EH (cell line): ENCODE measurements at regions not wholly inside any gene's neighbourhood (a gene's known extent, or its start where the extent isn't known, plus 50 kb on each side); places are given as distances from the start of the nearest gene placed in this dataset.
"Not testable (repeated sequence)": the region's sequence is repeated elsewhere in the genome, so short reads cannot be mapped to it uniquely, and the experiment has no call there.

Experiments used
- DNase-seq: peaks from one replicate; pipeline ENCODE4 v3.0.0-alpha.2; 2015; ENCODE audit warnings: low read depth

GRCh38 chr14:39666386-39666785, 234.2 kb upstream of the FBXO33 start:
- DNase-seq, result no peak

- DNase-seq, result no peak
These were observed 232.8 kb upstream of the FBXO33 start for GRCh38 chr14:39665075-39665475.

- DNase-seq, result no peak
These were observed 232.4 kb upstream of the FBXO33 start for GRCh38 chr14:39664646-39665045.

GRCh38 chr14:39641224-39641623, 209.0 kb upstream of the FBXO33 start:
- DNase-seq, result no peak

- DNase-seq, result not testable (repeated sequence)
These were observed 206.8 kb upstream of the FBXO33 start for GRCh38 chr14:39639009-39639408.

- no peak for DNase-seq
These were observed 195.9 kb upstream of the FBXO33 start for GRCh38 chr14:39628087-39628486.

GRCh38 chr14:39626589-39627576, 194.7 kb upstream of the FBXO33 start:
- DNase-seq, result no peak

GRCh38 chr14:39621678-39622077, 189.4 kb upstream of the FBXO33 start:
- DNase-seq, result no peak

- no peak for DNase-seq
These were observed 189.0 kb upstream of the FBXO33 start for GRCh38 chr14:39621223-39621622.

- no peak for DNase-seq
These were observed 185.3 kb upstream of the FBXO33 start for GRCh38 chr14:39617537-39617936.

- no peak for DNase-seq
These were observed 183.1 kb upstream of the FBXO33 start for GRCh38 chr14:39615352-39615751.

- no peak for DNase-seq
These were observed 182.2 kb upstream of the FBXO33 start for GRCh38 chr14:39614297-39614923.

- no peak for DNase-seq
These were observed 176.9 kb upstream of the FBXO33 start for GRCh38 chr14:39609119-39609518.

- no peak for DNase-seq
These were observed 175.7 kb upstream of the FBXO33 start for GRCh38 chr14:39607978-39608377.

- no peak for DNase-seq
These were observed 171.7 kb upstream of the FBXO33 start for GRCh38 chr14:39603942-39604341.

- no peak for DNase-seq
These were observed 161.1 kb upstream of the FBXO33 start for GRCh38 chr14:39593377-39593776.

GRCh38 chr14:39592116-39592789, 160.0 kb upstream of the FBXO33 start:
- DNase-seq, result no peak

- not testable (repeated sequence) for DNase-seq
These were observed 157.6 kb upstream of the FBXO33 start for GRCh38 chr14:39589882-39590281.

GRCh38 chr14:39582028-39582654, 149.9 kb upstream of the FBXO33 start:
- DNase-seq, result no peak

GRCh38 chr14:39581474-39581873, 149.2 kb upstream of the FBXO33 start:
- no peak for DNase-seq

GRCh38 chr14:39580696-39581095, 148.5 kb upstream of the FBXO33 start:
- DNase-seq, result no peak

- DNase-seq, result no peak
These were observed 144.5 kb upstream of the FBXO33 start for GRCh38 chr14:39576736-39577135.
